ENCODE measurements at regions not wholly inside any gene's neighbourhood (a gene's known extent, or its start where the extent isn't known, plus 50 kb on each side); places are given as distances from the start of the nearest gene placed in this dataset.
"Not testable (repeated sequence)": the region's sequence is repeated elsewhere in the genome, so short reads cannot be mapped to it uniquely, and the experiment has no call there.

DNA sequence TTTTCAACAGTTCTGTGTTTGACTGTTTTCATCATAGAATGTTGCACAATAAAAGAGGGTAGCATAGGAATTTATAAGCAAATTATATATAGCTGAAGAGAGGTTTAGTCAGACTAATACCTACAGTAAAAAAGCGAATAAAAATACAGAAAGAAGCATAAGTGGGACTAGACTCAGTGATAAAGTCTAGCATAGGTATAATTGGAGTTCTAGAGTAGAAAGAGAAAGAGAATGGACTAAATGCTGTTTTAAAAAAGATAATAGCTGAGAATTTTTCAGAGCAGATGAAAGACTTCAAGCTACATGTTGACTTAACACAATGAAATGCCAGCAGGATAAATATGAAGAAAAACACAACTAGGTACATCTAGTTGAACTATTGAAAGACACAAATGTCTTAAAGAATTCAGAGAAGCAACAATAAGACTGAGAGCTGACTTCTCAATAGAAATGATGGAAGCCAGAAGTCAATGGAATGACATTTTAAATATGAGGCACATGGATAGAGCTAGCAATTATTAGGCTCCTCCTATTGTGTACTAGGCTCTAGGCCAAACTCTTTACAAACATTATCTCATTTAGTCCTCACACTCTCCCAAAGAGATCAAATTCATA is 573.9 kb downstream of the ZNF608 start:
- no peak for DNase-seq (ENCODE audit: low read depth)

- DNase-seq (ENCODE audit: low read depth): not testable (repeated sequence)
Observed at GRCh38 chr5:124168093-124168492, 578.3 kb downstream of the ZNF608 start.

DNA sequence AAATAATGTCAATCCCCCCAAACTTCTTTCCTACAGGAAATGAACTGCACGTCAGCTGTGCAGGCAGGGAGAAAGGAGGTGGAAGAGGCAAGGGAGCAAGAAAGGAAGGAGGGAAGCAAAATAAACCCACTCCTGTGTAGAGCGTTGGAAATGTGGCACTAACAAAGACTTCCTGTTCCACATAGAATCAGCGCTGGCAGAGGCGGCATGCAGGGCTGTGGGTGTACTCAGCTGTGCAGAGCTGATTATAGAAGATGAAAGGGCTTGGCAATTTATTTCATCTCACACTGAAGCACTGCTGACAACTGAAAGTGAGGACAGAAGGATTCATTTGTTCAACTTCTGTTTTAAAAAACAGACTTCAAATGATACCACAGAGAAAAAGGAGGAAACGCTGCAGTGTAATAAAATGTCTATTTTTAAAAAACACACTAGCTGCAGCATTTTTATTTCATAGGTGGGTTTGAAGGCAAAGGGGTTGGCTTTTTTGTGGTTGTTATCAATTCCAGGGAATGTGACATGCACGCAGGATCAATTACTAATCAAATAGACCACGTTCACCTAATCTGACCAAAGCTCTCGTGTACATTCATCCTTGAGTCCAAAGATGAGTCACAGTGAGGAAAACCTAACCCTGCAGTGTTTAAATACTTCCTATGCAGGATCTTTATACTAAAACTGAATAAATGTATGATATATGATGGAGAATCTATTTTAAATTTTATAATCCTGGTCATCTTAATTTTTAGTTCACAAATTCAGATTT is 583.5 kb downstream of the ZNF608 start:
- no peak for DNase-seq (ENCODE audit: low read depth)

DNA sequence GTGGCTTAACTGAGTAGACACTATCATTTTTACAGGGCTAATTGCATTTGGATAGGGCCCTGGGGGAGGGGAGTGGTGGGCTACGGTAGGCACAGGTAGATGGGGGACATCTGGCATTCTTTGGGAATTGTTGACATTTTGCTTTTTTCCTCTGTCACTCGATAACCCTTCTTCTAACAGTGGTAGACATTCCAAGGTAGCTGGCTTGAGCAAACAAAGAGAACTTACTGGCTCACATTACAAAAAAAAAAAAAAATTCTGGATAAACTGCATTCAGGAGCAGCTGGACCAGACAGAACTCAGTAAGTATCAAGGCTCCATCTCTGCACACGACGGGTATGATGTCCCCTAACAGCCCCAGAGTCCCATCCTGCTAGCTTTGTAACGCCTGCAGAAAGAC is 585.2 kb downstream of the ZNF608 start:
- no peak for DNase-seq (ENCODE audit: low read depth)

DNA sequence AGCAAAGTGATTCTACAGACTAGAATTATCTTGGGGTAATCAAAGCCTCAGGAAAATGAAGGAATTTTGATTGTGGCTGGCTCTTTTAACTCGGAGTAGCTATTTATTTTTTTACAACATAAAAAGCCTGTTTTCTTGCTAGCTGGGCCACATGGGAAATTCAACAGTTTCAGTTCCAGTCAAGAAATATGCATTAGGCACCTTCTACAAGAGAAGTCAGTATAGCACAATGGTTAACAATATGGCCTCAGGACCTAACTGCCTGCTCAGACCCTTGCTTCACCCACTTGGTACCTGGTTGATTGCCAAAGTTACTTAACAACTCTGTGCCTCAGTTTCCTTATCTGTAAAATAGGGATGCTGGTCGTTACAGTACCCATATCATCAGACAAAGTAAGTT is 586.2 kb downstream of the ZNF608 start:
- DNase-seq (ENCODE audit: low read depth): no peak

GRCh38 chr5:124157320-124157719 is 589.1 kb downstream of the ZNF608 start:
- DNase-seq (ENCODE audit: low read depth): no peak

- no peak for DNase-seq (ENCODE audit: low read depth)
Observed at GRCh38 chr5:124156415-124156996, 589.9 kb downstream of the ZNF608 start.

DNA sequence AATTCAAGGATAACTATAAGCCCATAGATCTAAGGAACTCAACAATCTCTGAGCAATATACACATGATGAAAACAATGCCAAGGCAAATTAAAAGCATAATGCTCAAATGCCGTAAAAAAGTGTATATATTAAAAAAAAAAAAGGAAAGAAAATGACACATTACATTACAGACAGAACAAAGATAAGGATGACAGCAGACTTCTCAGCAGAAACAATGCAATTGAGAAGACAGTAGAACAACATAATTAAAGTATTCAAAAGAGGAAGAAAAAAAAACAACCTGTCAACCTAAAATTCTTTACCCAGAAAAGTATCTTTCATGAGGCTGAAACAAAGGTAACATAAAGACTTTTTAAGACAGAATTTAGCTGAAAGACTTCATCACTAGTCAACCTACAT is 591.7 kb downstream of the ZNF608 start:
- DNase-seq (ENCODE audit: low read depth): no peak

DNA sequence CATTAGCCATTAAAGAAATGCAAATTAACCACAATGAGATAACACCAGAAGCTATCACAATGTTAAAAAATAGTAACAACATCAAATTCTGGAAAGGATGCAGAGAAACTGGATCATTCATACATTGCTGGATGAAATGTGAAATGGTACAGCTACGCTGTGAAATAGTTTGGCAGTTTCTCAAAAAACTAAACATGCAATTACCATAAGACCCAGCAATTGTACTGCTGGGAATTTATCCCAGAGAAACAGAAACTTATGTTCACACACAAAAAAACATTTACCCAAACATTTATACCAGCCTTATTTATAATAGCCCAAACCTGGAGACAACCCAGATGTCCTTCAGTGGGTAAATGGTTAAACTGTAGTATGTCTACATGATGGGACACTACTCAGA is 592.9 kb downstream of the ZNF608 start:
- DNase-seq (ENCODE audit: low read depth): no peak

DNA sequence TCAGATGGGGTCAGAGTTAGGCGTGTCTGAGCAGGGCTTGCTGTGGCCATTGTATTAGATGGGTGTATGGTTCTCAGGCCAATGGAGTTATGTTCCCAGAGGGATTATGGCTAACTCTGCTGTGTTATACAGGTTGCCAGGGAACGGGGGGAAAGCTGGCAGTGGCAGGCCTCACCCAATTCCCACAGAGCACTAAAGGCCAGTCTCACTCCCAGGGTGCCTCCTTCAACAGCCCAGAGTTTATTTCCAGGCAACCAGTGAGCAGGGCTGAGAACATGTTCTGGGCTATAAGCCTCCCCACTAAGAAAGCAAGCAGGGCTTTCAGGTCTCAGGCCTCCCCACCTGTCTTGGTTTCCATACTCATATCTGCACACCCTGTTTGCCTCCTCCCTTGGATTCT is 597.9 kb downstream of the ZNF608 start:
- no peak for DNase-seq (ENCODE audit: low read depth)

DNA sequence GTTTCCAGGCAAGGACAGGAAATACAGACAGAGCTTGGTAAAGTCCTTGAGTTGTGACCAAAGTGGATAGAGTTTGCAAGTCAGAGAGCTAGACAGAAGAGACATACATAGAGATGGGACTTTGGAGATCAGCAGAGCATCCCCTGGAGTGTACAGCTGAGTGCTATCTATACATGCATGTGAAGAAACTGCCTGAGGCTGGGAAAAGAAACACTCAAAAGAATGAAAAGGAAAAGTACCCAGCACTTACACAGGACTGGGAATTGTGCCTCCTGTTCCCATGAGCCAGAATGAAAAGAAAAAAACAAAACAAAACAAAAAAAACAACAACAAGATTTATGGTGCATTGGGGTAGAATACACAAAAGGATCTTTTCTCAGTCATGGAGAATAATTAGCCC is 606.4 kb downstream of the ZNF608 start:
- no peak for DNase-seq (ENCODE audit: low read depth)

DNA sequence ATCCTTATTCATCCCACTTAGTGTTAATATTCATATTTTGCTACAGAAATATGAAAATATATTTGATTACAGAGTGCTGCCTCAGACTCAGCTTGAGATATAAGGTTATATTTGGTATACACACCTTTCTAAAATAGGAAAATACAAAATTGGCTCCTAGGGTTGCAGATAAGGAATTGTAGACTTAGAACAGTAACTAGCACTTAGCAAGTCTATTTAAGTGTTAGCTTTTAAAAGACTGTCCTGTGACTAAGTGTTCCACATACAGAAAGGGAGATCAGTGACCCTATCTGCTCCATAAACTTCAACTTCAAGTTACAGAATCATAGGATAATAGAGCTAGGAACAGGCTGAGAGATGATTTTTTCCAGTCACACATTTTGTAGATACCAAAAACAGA is 607.0 kb downstream of the ZNF608 start:
- DNase-seq (ENCODE audit: low read depth): no peak

DNA sequence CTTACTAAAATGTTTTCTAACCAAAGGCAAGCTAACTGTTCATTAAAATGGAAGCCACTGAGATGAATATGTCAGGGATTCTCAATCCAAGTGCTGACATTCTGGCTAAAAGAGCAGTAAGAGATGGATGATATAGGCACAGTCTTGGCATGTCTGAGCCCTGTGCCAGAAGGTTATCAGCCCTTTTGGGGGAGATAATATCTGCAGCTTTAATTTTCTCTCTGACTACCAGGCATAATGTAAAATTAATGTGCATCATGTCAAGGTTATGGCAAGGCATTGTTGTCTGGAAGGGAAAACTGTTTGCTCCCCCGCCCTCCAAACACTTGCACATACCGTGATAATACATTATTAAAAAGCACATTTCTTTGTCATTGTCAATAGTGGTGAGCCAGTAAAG is 609.8 kb downstream of the ZNF608 start:
- DNase-seq (ENCODE audit: low read depth): no peak

- DNase-seq (ENCODE audit: low read depth): no peak
Observed at GRCh38 chr5:124134941-124135340, 611.5 kb downstream of the ZNF608 start.

- no peak for DNase-seq (ENCODE audit: low read depth)
Observed at GRCh38 chr5:124133406-124133805, 613.0 kb downstream of the ZNF608 start.

DNA sequence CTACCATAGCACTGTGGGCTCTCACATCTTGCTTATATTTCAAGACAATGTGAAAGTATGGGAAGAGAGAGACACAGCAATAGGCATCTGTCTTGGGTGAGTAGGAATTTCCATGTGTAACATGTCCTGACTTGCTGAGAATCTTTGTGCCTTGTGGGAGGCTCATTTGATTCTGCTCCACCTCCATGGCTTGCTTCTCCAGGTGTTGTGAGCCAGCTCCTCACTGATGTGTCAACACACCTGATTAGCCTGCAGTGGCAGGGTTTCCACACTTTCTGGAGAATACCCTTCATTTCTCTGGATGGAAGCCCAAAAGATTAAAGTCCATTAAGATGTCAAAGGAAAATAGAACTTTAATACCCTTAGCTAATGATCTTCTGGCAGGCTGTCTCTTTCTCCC is 613.6 kb downstream of the ZNF608 start:
- DNase-seq (ENCODE audit: low read depth): no peak

DNA sequence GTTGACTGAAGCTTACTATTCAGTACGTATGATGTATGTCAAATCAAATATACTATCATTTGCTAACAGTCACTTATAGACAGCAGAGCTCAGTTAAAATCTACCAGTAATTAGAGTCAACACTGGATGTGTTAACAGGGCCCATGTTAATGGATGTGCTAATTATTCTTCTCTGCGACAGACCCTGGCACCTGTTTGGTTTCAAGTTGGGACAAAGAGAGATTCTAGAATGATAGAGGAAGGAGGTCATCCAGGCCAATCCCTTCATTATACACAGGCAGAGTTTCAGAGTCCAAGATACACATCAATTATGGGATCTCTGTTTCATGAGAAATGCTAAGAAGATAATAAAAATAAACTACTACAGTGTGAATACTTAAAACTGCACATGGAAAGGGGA is 615.0 kb downstream of the ZNF608 start:
- DNase-seq (ENCODE audit: low read depth): no peak

DNA sequence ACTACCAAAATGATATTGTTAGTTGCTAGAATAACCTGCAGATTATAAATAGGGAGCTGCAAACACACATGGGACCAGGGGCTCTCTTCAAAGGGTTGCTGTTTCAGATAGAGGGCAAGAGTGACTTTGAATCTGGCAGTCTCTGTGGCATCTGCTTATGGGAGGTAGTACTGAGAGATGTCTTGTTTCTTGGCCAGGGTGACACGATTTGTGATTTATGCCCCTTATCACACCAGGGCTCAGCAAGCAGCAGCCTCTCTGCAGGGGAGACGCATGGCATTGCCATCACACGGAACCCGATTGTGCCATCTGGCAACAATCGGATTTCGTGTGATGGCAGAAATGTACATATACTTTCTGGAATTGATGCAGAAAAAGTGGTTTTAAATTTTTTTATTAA is 615.6 kb downstream of the ZNF608 start:
- DNase-seq (ENCODE audit: low read depth): no peak

GRCh38 chr5:124128867-124129266 is 616.9 kb downstream of the CSNK1G3 start:
- DNase-seq (ENCODE audit: low read depth): no peak

GRCh38 chr5:124126504-124127217 is 614.7 kb downstream of the CSNK1G3 start:
- DNase-seq (ENCODE audit: low read depth): no peak

DNA sequence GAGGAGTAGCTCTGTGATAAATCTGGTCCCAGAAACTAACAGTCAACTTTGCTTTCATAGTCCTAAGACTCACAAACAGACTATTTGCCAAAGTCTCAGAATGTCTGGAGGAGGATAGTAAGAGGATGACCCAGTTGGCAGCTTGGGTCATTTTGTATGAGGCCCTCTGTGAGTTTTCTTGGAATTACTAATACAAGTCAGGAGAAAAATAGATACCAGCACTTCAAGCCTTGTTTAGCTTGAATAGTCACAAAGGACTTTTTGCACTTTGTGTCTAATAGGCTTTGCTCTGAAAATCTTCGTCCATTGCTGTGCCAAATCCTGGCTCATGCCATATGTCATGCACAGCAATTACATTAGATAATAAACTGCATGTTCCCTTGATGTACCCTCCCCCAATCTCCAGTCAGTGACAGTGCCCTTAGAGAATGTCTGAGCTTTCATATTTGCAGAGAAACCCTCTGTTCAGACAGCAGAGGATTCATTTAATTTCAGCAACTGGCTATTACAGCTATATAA is 612.8 kb downstream of the CSNK1G3 start:
- no peak for DNase-seq (ENCODE audit: low read depth)

DNA sequence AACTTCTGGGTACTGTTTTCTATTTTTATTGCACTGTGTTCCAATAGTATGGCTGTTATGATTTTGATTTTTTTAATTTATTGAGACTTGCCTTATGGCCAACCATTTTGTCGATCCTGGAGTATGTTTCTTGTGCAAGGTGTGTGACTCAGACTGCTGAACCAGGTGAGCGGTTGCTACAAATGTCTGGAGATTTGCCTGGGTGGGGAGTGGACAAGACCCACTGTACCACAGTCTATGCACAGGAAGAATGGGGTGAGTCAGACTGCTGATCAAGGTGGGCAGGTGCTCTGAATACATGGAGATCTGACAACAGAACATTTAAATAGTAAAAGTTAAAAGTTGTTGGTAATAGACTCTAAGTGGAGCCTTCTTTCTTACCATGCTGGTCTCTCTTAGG is 609.2 kb downstream of the CSNK1G3 start:
- DNase-seq (ENCODE audit: low read depth): no peak

DNA sequence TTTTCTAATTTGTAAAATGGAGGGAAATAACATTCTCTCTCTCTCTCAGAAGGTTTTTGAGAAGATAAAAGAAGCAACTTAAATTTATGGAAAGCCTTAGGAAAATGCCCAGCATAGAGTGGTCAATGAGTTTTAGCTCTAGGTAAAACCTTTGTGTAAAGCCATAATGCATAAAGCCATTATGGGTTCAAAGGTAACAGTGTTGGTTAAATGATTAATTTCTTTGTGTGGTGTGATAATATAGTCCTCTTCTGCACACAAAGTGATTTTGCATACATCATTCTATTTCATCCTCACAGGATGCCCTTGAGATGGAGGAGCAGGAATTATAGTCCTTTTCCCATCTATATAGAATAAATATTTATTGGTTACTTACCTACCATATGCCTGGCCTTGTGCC is 602.9 kb downstream of the CSNK1G3 start:
- no peak for DNase-seq (ENCODE audit: low read depth)
